IMR-90 (cell line): ENCODE measurements at regions not wholly inside any gene's neighbourhood (a gene's known extent, or its start where the extent isn't known, plus 50 kb on each side); places are given as distances from the start of the nearest gene placed in this dataset.

Experiments used
- BHLHE40 ChIP-seq: fragments of 150-350 bp; IDR thresholded peaks from 2 replicates; pipeline ENCODE4 v1.6.1; 2016; ENCODE audit warnings: mild to moderate bottlenecking, low read depth, low read length
- CEBPB ChIP-seq: IDR thresholded peaks from 2 replicates; pipeline ENCODE4 v1.6.1; 2012; ENCODE audit warnings: low read depth, low read length, improper control_type of control experiment
- CTCF ChIP-seq: conservative IDR thresholded peaks from 2 replicates; pipeline ENCODE4 v1.5.1; 2012; ENCODE audit warnings: mild to moderate bottlenecking, low read depth, low read length, improper control_type of control experiment
- FOS ChIP-seq: fragments of 150-350 bp; IDR thresholded peaks from 2 replicates; pipeline ENCODE4 v1.6.1; 2016; ENCODE audit warnings: low read depth, low read length
- POLR2A ChIP-seq: IDR thresholded peaks from 2 replicates; pipeline ENCODE4 v1.6.1; 2012; ENCODE audit warnings: mild to moderate bottlenecking, low read depth, low read length
- RAD21 ChIP-seq: IDR thresholded peaks from 2 replicates; pipeline ENCODE4 v1.6.1; 2012; ENCODE audit warnings: low read length, improper control_type of control experiment
- SMC3 ChIP-seq: fragments of 150-350 bp; IDR thresholded peaks from 2 replicates; pipeline ENCODE4 v1.6.1; 2016; ENCODE audit warnings: low read depth, mild to moderate bottlenecking, antibody characterized with exemption, low read length, moderate library complexity
- USF2 ChIP-seq: fragments of 150-350 bp; IDR thresholded peaks from 2 replicates; pipeline ENCODE4 v1.6.1; 2017; ENCODE audit warnings: mild to moderate bottlenecking, antibody characterized with exemption, low read length, low read depth

- no peak for TF ChIP-seq CTCF
- no peak for TF ChIP-seq POLR2A
- no peak for TF ChIP-seq SMC3
- TF ChIP-seq BHLHE40: no peak
- TF ChIP-seq RAD21: no peak
- TF ChIP-seq FOS: no peak
- TF ChIP-seq USF2: no peak
- no peak for TF ChIP-seq CEBPB
These were observed 806.2 kb upstream of the CHAC2 start for GRCh38 chr2:52961403-52961802.
